H1 (cell line): ENCODE measurements at regions not wholly inside any gene's neighbourhood (a gene's known extent, or its start where the extent isn't known, plus 50 kb on each side); places are given as distances from the start of the nearest gene placed in this dataset.
A peak's percentile ranks its signal among the peaks of the same experiment; 100 is the strongest.

Experiments used
- CTCF ChIA-PET: fragments of 300-600 bp; sonication (Branson Sonifier 250); formaldehyde crosslinking; loops from one replicate; lab custom pipeline; 2021; ENCODE audit not compliant: partially characterized antibody; lab: Charles Lee
- POLR2A ChIA-PET: fragments of 300-600 bp; sonication (Branson Sonifier 250); formaldehyde crosslinking; loops from one replicate; lab custom pipeline; 2021; ENCODE audit warnings: inconsistent platforms; ENCODE audit not compliant: partially characterized antibody; lab: Charles Lee
- DNase-seq, 2 experiments: peaks; one replicate each; pipeline versions ENCODE4 v3.0.0 to v3.0.0-alpha.2; 2010 to 2022; ENCODE audit warnings: low spot score in 2 of 2, low read depth in 1 of 2, mixed read lengths in 1 of 2
- FAIRE-seq: peaks from 2 replicates; lab custom pipeline; 2011; peaks lifted over from hg19 to GRCh38; lab: Jason Lieb, UNC
- H2AFZ ChIP-seq: 2 replicates; pipeline ENCODE4 v1.8.1; 2012; ENCODE audit warnings: low read length, inconsistent platforms
- H2AK5ac ChIP-seq: 2 replicates; pipeline ENCODE4 v1.6.1; 2013; ENCODE audit warnings: low read depth, low read length
- H2BK120ac ChIP-seq: replicated peaks from 2 replicates; pipeline ENCODE3; 2013; ENCODE audit warnings: low read depth, low read length, inconsistent platforms
- H2BK12ac ChIP-seq: 2 replicates; pipeline ENCODE4 v1.6.1; 2013; ENCODE audit warnings: low read depth, low read length
- H2BK15ac ChIP-seq: 2 replicates; pipeline ENCODE4 v1.6.1; 2013; ENCODE audit warnings: low read length
- H2BK20ac ChIP-seq: 2 replicates; pipeline ENCODE4 v1.6.1; 2013; ENCODE audit warnings: low read length
- H2BK5ac ChIP-seq: 2 replicates; pipeline ENCODE4 v1.6.1; 2013; ENCODE audit warnings: low read depth, low read length
- H3K14ac ChIP-seq: 2 replicates; pipeline ENCODE4 v1.6.1; 2013; ENCODE audit warnings: inconsistent platforms; ENCODE audit not compliant: insufficient read length
- H3K18ac ChIP-seq: 2 replicates; pipeline ENCODE4 v1.6.1; 2013; ENCODE audit warnings: low read length; ENCODE audit errors: extremely low read depth
- H3K23ac ChIP-seq: 2 replicates; pipeline ENCODE4 v1.6.1; 2013; ENCODE audit warnings: inconsistent platforms; ENCODE audit not compliant: insufficient read length
- H3K23me2 ChIP-seq: 2 replicates; pipeline ENCODE4 v1.6.1; 2013; ENCODE audit warnings: low read depth, low read length
- H3K27ac ChIP-seq: 2 replicates; pipeline ENCODE4 v1.6.1; 2011; ENCODE audit warnings: low read depth, low read length, inconsistent platforms
- H3K27me3 ChIP-seq, 4 experiments: replicated peaks in 1 of 4; 1 replicate in 1 of 4; 2 replicates in 3 of 4; pipeline versions ENCODE4 v1.6.1 to v1.8.1; 2011 to 2013; ENCODE audit warnings: low read length in 3 of 4, mild to moderate bottlenecking in 3 of 4, inconsistent platforms in 2 of 4, mixed read lengths in 2 of 4, moderate library complexity in 1 of 4; ENCODE audit not compliant: control insufficient read depth in 3 of 4, insufficient read depth in 3 of 4; ENCODE audit errors: extremely low read depth in 1 of 4
- H3K36me3 ChIP-seq, 4 experiments: 2 replicates each; pipeline versions ENCODE4 v1.6.1 to v1.8.1; 2011 to 2013; ENCODE audit warnings: mild to moderate bottlenecking in 4 of 4, low read length in 3 of 4, moderate library complexity in 2 of 4, control low read depth in 1 of 4, inconsistent platforms in 1 of 4; ENCODE audit not compliant: insufficient read depth in 4 of 4, control insufficient read depth in 2 of 4
- H3K4ac ChIP-seq: replicated peaks from 2 replicates; pipeline ENCODE3; 2013; ENCODE audit warnings: low read length, low read depth, mixed read lengths, inconsistent platforms; ENCODE audit not compliant: insufficient read length
- H3K4me1 ChIP-seq, 4 experiments: replicated peaks in 1 of 4; 1 replicate in 1 of 4; 2 replicates in 3 of 4; pipeline versions ENCODE4 v1.6.1 to v1.8.1; 2011 to 2013; ENCODE audit warnings: low read length in 3 of 4, inconsistent platforms in 2 of 4, mixed read lengths in 1 of 4; ENCODE audit not compliant: insufficient read depth in 4 of 4, control insufficient read depth in 3 of 4
- H3K4me2 ChIP-seq, 2 experiments: 2 replicates each; pipeline versions ENCODE4 v1.6.1 to v1.8.1; 2011 to 2013; ENCODE audit warnings: low read depth in 2 of 2, low read length in 2 of 2, control low read depth in 1 of 2, inconsistent platforms in 1 of 2, mild to moderate bottlenecking in 1 of 2; ENCODE audit not compliant: insufficient read depth in 1 of 2
- H3K4me3 ChIP-seq, 4 experiments: fragments of 200-600, 300-600 bp in 1 of 4; sonication (generic), shearing (Covaris generic), sonication (Bioruptor Twin) in 1 of 4; 2 replicates each; pipeline versions ENCODE4 v1.5.1 to v1.8.1; 2011 to 2016; ENCODE audit warnings: low read length in 4 of 4, low read depth in 3 of 4, control low read depth in 2 of 4, inconsistent platforms in 2 of 4, mild to moderate bottlenecking in 2 of 4, mixed read lengths in 1 of 4, moderate library complexity in 1 of 4; ENCODE audit not compliant: insufficient read depth in 2 of 4; ENCODE audit errors: extremely low read depth in 1 of 4
- H3K56ac ChIP-seq: replicated peaks from 2 replicates; pipeline ENCODE3; 2013; ENCODE audit warnings: low read depth, mild to moderate bottlenecking, mixed read lengths, low read length, inconsistent platforms; ENCODE audit not compliant: insufficient read length
- H3K79me1 ChIP-seq: 2 replicates; pipeline ENCODE4 v1.6.1; 2013; ENCODE audit warnings: low read depth, low read length, control low read depth
- H3K79me2 ChIP-seq, 2 experiments: 2 replicates each; pipeline versions ENCODE4 v1.6.1 to v1.8.1; 2012 to 2013; ENCODE audit warnings: low read length in 2 of 2, mild to moderate bottlenecking in 2 of 2, inconsistent platforms in 1 of 2; ENCODE audit not compliant: insufficient read depth in 2 of 2, control insufficient read depth in 1 of 2
- H3K9ac ChIP-seq, 4 experiments: replicated peaks in 1 of 4; 1 replicate in 1 of 4; 2 replicates in 3 of 4; pipeline versions ENCODE4 v1.6.1 to v1.8.1; 2011 to 2013; ENCODE audit warnings: low read depth in 3 of 4, low read length in 3 of 4, control low read depth in 2 of 4, mild to moderate bottlenecking in 2 of 4, moderate library complexity in 2 of 4, inconsistent platforms in 1 of 4; ENCODE audit errors: extremely low read depth in 1 of 4
- H3K9me3 ChIP-seq, 2 experiments: 2 replicates each; pipeline versions ENCODE4 v1.6.1 to v1.8.1; 2012 to 2013; ENCODE audit warnings: mild to moderate bottlenecking in 2 of 2, moderate library complexity in 2 of 2, control low read depth in 1 of 2, inconsistent platforms in 1 of 2, low read depth in 1 of 2, low read length in 1 of 2, mixed read lengths in 1 of 2; ENCODE audit not compliant: insufficient read depth in 2 of 2
- H4K20me1 ChIP-seq, 2 experiments: replicated peaks in 1 of 2; 2 replicates each; pipeline versions ENCODE3 to v1.8.1; 2011 to 2013; ENCODE audit warnings: inconsistent platforms in 2 of 2, low read length in 2 of 2, mild to moderate bottlenecking in 1 of 2; ENCODE audit not compliant: insufficient read depth in 2 of 2, control insufficient read depth in 1 of 2
- H4K5ac ChIP-seq: 2 replicates; pipeline ENCODE4 v1.6.1; 2013; ENCODE audit warnings: low read length, low read depth, mixed read lengths, inconsistent platforms; ENCODE audit not compliant: insufficient read length
- H4K8ac ChIP-seq: 2 replicates; pipeline ENCODE4 v1.8.0; 2013; ENCODE audit warnings: mild to moderate bottlenecking, moderate library complexity, low read length, inconsistent platforms; ENCODE audit not compliant: insufficient read depth; ENCODE audit errors: extremely low read depth
- H4K91ac ChIP-seq: replicated peaks from 2 replicates; pipeline ENCODE3; 2013; ENCODE audit warnings: low read length, mixed read lengths, inconsistent platforms; ENCODE audit not compliant: insufficient read length
- CHD1 ChIP-seq: IDR thresholded peaks from 2 replicates; pipeline ENCODE4 v1.6.1; 2012; ENCODE audit warnings: low read depth, low read length, improper control_type of control experiment
- CREB1 ChIP-seq: IDR thresholded peaks from 2 replicates; pipeline ENCODE4 v1.6.1; 2012; ENCODE audit warnings: inconsistent platforms
- GABPA ChIP-seq: IDR thresholded peaks from 2 replicates; pipeline ENCODE4 v1.6.1; 2011; ENCODE audit warnings: mild to moderate bottlenecking, low read length, moderate library complexity, borderline replicate concordance; ENCODE audit not compliant: insufficient read depth
- MAFK ChIP-seq: IDR thresholded peaks from 2 replicates; pipeline ENCODE4 v1.6.1; 2012; ENCODE audit warnings: low read depth, mild to moderate bottlenecking, improper control_type of control experiment, low read length
- NANOG ChIP-seq: IDR thresholded peaks from 2 replicates; pipeline ENCODE4 v1.6.1; 2011; ENCODE audit warnings: low read length, low read depth, mild to moderate bottlenecking, inconsistent platforms; ENCODE audit not compliant: insufficient read depth, poor library complexity, severe bottlenecking
- PHF8 ChIP-seq: fragments of 200-600 bp; sonication (generic); conservative IDR thresholded peaks from 2 replicates; pipeline ENCODE4 v1.7.1; 2012; ENCODE audit warnings: low read depth, mild to moderate bottlenecking, inconsistent platforms, low read length, moderate library complexity
- RAD21 ChIP-seq, 2 experiments: IDR thresholded peaks in 1 of 2; conservative IDR thresholded peaks in 1 of 2; 2 replicates each; pipeline ENCODE4 v1.6.1; 2011; ENCODE audit warnings: low read depth in 2 of 2, low read length in 2 of 2, improper control_type of control experiment in 1 of 2, inconsistent platforms in 1 of 2, mild to moderate bottlenecking in 1 of 2, moderate library complexity in 1 of 2
- RBBP5 ChIP-seq: IDR thresholded peaks from 2 replicates; pipeline ENCODE4 v1.7.1; 2012; ENCODE audit warnings: low read depth, mild to moderate bottlenecking, inconsistent platforms, low read length, moderate library complexity, borderline replicate concordance
- SAP30 ChIP-seq: fragments of 300-600 bp; sonication (generic); IDR thresholded peaks from 2 replicates; pipeline ENCODE4 v1.7.1; 2012; ENCODE audit warnings: low read length, moderate library complexity, mild to moderate bottlenecking, inconsistent platforms; ENCODE audit not compliant: insufficient read depth, insufficient replicate concordance
- SIX5 ChIP-seq: IDR thresholded peaks from 2 replicates; pipeline ENCODE4 v1.6.1; 2011; ENCODE audit warnings: mild to moderate bottlenecking, low read depth, low read length
- SRF ChIP-seq: IDR thresholded peaks from 2 replicates; pipeline ENCODE4 v1.6.1; 2011; ENCODE audit warnings: mild to moderate bottlenecking, low read depth, low read length, moderate library complexity
- TAF1 ChIP-seq: IDR thresholded peaks from 2 replicates; pipeline ENCODE4 v1.6.1; 2011; ENCODE audit warnings: mild to moderate bottlenecking, low read depth, low read length
- WGBS, 2 experiments: shearing (Covaris generic) in 1 of 2; methylation state at CpG; one replicate each; pipeline versions ENCODE4 v1.1.6 to v1.1.7; 2013 to 2015; ENCODE audit warnings: low lambda C conversion rate in 2 of 2, mixed read lengths in 2 of 2, inconsistent platforms in 1 of 2, low coverage in 1 of 2, missing lambda C conversion rate in 1 of 2; ENCODE audit not compliant: insufficient replicate concordance in 2 of 2, insufficient coverage in 1 of 2, insufficient read length in 1 of 2; ENCODE audit errors: extremely low coverage in 1 of 2, missing lambda C conversion rate in 1 of 2; 5-methylcytosine and 5-hydroxymethylcytosine counted together

DNA sequence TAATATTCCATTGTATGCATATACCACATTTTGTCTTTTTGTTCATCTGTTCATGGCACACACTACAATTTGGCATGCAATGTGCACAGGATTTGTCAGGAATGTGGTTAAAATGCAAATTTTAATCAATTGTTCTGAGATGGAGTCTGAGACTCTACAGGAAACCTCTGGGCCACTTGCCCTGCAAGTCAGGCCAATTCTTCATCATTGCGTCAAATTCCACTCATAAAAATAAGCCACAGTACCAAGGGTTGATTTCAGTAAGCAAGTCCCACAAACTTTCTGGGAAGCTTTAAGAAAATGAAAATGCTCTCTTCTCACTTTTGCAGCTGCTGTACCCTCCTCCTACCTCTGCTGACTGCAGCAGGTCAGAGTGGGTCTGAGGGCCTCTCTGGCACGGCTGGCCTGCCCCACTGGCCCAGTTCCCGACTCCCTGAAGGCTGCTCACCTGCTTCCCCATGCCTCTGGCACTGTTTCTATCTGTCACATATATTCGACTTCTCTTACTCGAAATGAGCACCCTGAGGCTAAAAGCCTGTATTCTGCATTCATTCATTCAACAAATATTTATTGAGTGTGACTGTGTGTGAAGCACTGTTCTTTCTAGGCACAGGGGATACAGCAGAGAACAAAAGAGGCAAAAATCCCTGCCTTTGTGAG, 83.8 kb upstream of the WASF3 start:
- no peak overlapping the region for H3K4me3 ChIP-seq
- no peaks in the 10 kb centered on the region for H3K79me2 ChIP-seq
- CTCF ChIA-PET = interaction anchor here (0.6 to 16.0 kb wide), 5 partner anchors 25 to 289 kb away, joined by 3 to 168 read pairs (median 3); no protein-coding TSS in a partner anchor
- H3K18ac ChIP-seq = 0 out of 2 replicates have a peak overlapping the region, but pooled peaks have one; percentile 48
- 0 out of 2 replicates have a peak overlapping the region, but pooled peaks have one; percentile 98 for H2BK12ac ChIP-seq
- no peak overlapping the region for H3K4me2 ChIP-seq
- no peak overlapping the region for H3K14ac ChIP-seq
- no peak overlapping the region for H3K27ac ChIP-seq
- H2BK120ac ChIP-seq = peak overlapping the region; percentile 6
- H3K27me3 ChIP-seq = no peaks in the 10 kb centered on the region
- DNase-seq (peak in 1 of 2 experiments; percentile 45), FAIRE-seq (no peak)
- no peak overlapping the region for H2AFZ ChIP-seq
- no peaks in the 10 kb centered on the region for H3K36me3 ChIP-seq
- peak overlapping the region; percentile 90; the same call in 1 of the 2 replicates for H2BK5ac ChIP-seq
- no peak overlapping the region for H3K9ac ChIP-seq
- peaks cover 8% of the 10 kb centered on the region; the same call in 1 of the 2 replicates for H3K23me2 ChIP-seq
- peak overlapping the region; percentile 31; the same call in 1 of the 2 replicates for H2BK15ac ChIP-seq
- H3K9me3 ChIP-seq = no peaks in the 10 kb centered on the region
- POLR2A ChIA-PET = interaction anchor here (0.7 kb wide), 1 partner anchor 75 kb away, joined by 3 read pairs; no protein-coding TSS in a partner anchor
- H3K4me1 ChIP-seq = peaks cover 5 to 20% (median 12%) of the 10 kb centered on the region in 4 experiments
- H4K8ac ChIP-seq = no peak overlapping the region
- no peak overlapping the region for H3K56ac ChIP-seq
- no peak overlapping the region for H3K4ac ChIP-seq
- H4K5ac ChIP-seq = no peak overlapping the region
- H2AK5ac ChIP-seq = no peak overlapping the region
- no peak overlapping the region for H4K91ac ChIP-seq
- H4K20me1 ChIP-seq = no peaks in the 10 kb centered on the region
- WGBS, 2 experiments = 80% methylated on average over 5 of the region's 5 CpGs; no CpG with 5 or more reads in 1 of the 2 experiments
- H3K23ac ChIP-seq = no peak overlapping the region
- H3K79me1 ChIP-seq = no peaks in the 10 kb centered on the region
- H2BK20ac ChIP-seq = peak overlapping the region; percentile 72; the same call in 1 of the 2 replicates
- TF ChIP-seq GABPA (no peak), RBBP5 (no peak), SAP30 (no peak), NANOG (no peak), RAD21 (IDR thresholded peaks at IDR 0.05 in 1 of 2, conservative IDR thresholded peaks at IDR 0.05 in 1 of 2; ENCODE audit: low read depth in 2 of 2, low read length in 2 of 2) (no peak), CHD1 (no peak), SIX5 (no peak), SRF (no peak), CREB1 (no peak), MAFK (no peak), PHF8 (no peak), TAF1 (no peak)
